ENCODE measurements at regions not wholly inside any gene's neighbourhood (a gene's known extent, or its start where the extent isn't known, plus 50 kb on each side); places are given as distances from the start of the nearest gene placed in this dataset.

GRCh38 chr4:58188316-58188715 is 1078.1 kb upstream of the IGFBP7 start:
- no peak for DNase-seq

- DNase-seq, result no peak
These were observed 1064.8 kb upstream of the IGFBP7 start for GRCh38 chr4:58175024-58175423.

DNA sequence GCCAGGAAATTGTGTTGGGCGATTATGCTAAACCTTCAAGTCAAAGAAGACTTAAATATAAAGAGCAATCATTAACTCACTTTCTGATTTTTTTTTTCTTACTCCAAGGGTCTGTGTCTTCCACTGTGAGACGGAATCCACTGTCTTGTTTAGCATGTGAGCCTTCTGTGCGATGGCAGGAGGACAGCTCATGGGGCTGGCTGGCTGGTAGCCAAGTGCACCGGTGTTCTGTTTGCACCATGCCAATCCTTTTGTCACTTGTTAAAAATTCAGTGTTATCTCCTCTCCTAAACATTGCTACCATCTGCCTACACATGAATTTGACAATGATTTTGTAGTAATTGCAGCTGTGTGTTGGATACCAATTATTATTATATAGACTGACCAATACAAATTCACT is 1056.3 kb upstream of the IGFBP7 start:
- no peak for DNase-seq

- DNase-seq, result no peak
These were observed 1053.0 kb upstream of the IGFBP7 start for GRCh38 chr4:58163156-58163555.

DNA sequence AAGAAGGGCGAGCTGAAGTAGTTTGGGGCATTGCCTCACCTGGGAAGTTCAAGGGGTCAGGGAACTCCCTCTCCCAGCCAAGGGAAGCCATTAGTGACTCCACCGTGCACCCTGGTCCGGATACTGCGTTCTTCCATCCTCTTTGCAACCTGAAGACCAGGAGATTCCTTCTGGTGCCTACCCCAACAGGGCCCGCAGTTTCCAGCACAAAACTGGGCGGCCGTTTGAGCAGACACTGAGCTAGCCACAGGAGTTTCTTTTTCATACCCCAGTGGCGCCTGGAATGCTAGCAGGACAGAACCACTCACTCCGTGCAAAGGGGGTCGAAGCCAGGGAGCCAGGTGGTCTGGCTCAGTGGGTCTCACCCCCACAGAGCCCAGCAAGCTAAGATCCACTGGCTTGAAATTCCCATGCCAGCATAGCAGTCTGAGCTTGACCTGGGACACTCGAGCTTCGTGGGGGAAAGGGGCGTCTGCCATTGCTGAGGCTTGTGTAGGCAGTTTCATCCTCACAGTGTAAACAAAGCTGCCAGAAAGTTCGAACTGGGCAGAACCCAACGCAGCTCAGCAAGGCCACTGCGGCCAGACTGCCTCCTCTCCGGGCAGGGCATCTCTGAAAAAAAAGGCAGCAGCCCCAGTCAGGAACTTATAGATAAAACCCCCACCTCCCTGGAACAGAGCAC is 1039.4 kb upstream of the IGFBP7 start:
- no peak for DNase-seq

GRCh38 chr4:58144721-58145120 is 1034.5 kb upstream of the IGFBP7 start:
- no peak for DNase-seq

DNA sequence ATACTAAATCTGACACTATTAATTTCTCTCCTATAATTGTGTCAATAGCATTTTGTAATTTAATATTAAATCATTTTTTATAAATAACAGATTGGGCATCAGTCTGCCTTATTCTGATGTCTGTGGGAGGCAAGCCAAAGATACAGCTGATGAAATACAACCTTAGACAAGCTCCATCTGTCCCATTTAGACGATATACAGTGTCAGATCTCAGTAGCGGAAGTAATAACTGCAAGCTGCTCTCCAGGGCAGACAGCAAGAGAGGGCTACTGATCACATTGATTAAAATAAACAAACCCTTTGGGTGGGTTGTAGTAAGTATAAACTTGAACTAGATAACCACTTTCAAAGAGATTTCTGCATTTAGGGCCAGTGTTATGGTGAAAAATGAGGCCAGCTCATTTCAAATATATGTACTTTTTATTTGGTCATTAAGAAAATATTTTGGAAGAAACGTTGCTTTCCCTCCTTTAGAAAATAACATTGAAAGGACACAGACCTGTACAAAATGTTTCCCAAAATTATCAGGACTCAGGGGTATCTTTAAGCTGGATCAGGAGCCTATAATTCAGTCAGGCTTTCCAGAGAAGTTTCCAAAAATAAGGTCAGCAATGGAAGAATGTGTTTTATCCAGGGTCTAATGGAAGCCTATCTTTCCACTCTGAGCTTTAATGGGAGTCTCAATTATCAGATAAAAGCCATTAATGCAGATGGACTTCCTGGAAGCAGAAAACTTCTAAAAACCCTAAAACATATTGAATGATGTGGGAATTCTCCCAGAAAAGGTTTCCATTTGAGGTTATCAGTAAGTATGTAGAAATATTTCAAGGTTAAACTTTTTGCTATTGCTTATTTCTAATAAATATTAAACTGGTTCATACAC is 1028.8 kb upstream of the IGFBP7 start:
- no peak for DNase-seq

DNA sequence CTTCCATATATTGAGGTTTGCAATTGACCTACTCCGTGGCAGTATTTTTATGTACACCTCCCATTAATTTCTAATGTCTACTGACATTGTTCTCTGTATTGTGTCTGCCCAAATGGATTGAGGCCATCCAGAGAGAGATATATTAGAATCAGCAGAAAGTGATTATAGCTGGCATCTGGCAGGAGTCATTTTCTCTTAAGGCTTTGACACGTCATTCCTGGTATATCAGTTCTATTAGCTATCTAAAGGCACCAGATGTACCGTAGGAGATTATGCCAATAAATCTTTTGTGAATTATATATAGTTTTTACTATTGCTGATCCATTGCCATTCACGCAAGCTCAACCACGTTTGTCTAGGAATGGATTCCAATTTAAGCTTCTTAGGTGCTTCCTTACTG is 1026.4 kb upstream of the IGFBP7 start:
- no peak for DNase-seq

DNA sequence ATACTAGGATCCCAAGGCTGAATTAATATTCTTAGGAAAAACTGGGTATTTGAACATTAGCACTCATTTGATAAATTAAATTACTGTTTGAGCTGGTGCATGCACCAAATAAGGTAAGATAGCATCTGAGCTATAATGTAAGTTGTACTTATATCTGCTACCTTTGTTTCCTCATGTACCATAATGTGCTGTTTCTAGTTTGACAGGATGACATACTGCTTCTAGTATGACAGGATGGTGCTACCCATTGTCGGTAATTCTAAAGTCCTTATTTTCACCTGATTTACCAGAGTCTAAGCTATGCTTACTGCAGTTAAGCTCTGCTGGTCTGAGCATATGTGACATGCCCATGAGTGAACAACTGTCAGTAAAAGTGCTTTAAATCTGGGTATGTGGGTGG is 1017.5 kb upstream of the IGFBP7 start:
- DNase-seq, result no peak

- no peak for DNase-seq
These were observed 1009.1 kb upstream of the IGFBP7 start for GRCh38 chr4:58119298-58119697.

- DNase-seq, result no peak
These were observed 1002.9 kb upstream of the IGFBP7 start for GRCh38 chr4:58113126-58113525.

- DNase-seq, result no peak
These were observed 1001.6 kb upstream of the IGFBP7 start for GRCh38 chr4:58111818-58112217.

- no peak for DNase-seq
These were observed 983.2 kb upstream of the IGFBP7 start for GRCh38 chr4:58093352-58093751.

DNA sequence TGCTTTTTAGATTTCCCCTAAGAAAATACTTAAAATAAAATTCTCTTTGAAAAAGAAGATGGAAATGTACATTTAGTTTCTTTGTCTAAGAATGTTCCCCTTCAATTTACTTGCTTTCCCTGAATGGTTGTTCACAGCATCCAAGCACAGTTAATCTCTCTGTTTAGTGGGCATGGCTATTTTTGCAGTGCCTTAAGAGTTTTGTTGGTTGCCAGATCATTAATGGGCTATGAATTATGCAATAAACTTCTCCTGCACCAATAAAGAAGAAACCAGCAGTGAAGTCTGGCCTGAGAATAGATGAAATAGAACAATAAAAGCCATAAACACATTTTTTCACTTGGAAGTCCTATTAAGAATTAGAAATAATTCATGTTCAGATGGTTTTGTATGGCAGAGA is 980.4 kb upstream of the IGFBP7 start:
- DNase-seq, result no peak

- no peak for DNase-seq
These were observed 971.2 kb upstream of the IGFBP7 start for GRCh38 chr4:58081356-58081755.

- DNase-seq, result no peak
These were observed 965.5 kb upstream of the IGFBP7 start for GRCh38 chr4:58075724-58076123.

GRCh38 chr4:58074382-58074781 is 964.2 kb upstream of the IGFBP7 start:
- DNase-seq, result no peak

DNA sequence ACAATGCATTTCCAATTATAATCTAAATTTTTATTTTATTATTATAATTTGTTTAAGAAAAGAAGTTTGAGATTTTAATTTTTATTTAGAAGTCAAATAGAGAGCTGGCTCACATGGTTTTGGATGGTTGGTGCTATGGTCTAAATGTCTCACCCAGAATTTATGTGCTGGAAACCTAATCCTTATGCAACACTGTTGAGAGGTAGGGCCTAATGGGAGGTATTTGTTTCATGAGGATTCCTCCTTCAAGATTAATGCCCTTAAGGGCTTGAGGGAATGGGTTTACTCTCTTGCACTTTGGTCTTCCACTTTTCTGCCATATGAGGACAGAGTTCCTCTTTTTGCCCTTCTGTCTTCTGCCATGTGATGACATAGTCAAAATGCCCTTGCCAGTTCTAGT is 960.5 kb upstream of the IGFBP7 start:
- DNase-seq, result no peak

DNA sequence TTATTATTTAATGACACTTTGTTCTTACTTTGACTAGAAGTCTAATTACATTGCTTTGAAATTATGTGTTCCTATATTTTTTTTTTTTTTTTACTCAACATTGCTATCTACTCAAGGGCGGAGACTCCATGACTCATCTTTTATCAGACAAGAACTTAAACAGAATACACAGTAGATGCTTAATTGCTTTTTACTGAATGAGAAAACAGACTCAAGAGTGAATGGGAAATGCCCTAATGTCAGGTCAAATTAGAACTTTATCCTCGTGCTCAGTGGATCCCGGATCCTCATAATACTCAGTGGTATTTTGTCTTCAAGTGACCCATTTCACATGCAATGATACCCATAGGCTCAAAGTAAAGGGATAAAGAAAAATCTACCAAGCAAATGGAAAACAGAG is 954.5 kb upstream of the IGFBP7 start:
- DNase-seq, result no peak

GRCh38 chr4:58063404-58064160 is 953.4 kb upstream of the IGFBP7 start:
- DNase-seq, result no peak

GRCh38 chr4:58061967-58062366 is 951.8 kb upstream of the IGFBP7 start:
- no peak for DNase-seq

- no peak for DNase-seq
These were observed 940.3 kb upstream of the IGFBP7 start for GRCh38 chr4:58050439-58050838.

GRCh38 chr4:58048491-58048890 is 938.3 kb upstream of the IGFBP7 start:
- DNase-seq, result no peak

GRCh38 chr4:58042176-58042575 is 932.0 kb upstream of the IGFBP7 start:
- DNase-seq, result no peak

All from activated CD4-positive, alpha-beta T cell treated with anti-CD3 and anti-CD28 coated beads, Interleukin-10, Interleukin-2, amounts not matched to agents 100 ng/mL and 50 ng/mL, durations not matched to agents 16 hours and 8 hours (primary cell).